SK-N-SH treated with all-trans-retinoic acid at 6 μM for 48 hours (cell line): ENCODE measurements at regions not wholly inside any gene's neighbourhood (a gene's known extent, or its start where the extent isn't known, plus 50 kb on each side); places are given as distances from the start of the nearest gene placed in this dataset.

Source experiments
- ARNTL ChIP-seq: fragments of 450-650 bp; formaldehyde crosslinking; IDR thresholded peaks from 2 replicates; pipeline ENCODE4 v1.5.0; 2020; ENCODE audit warnings: low read depth, mild to moderate bottlenecking, moderate library complexity, borderline replicate concordance
- BACH2 ChIP-seq: fragments of 250-450 bp; sonication (Bioruptor Pico); IDR thresholded peaks from 2 replicates; pipeline ENCODE4 v1.9.0; 2021; ENCODE audit warnings: mild to moderate bottlenecking, borderline replicate concordance
- CSDC2 ChIP-seq: fragments of 250-450 bp; sonication (Bioruptor Pico); IDR thresholded peaks from 2 replicates; pipeline ENCODE4 v1.5.0; 2020; ENCODE audit warnings: mild to moderate bottlenecking, moderate library complexity
- SNAI2 ChIP-seq: fragments of 250-450 bp; sonication (Bioruptor Pico); IDR thresholded peaks from 2 replicates; pipeline ENCODE4 v1.5.0; 2020; ENCODE audit warnings: mild to moderate bottlenecking, moderate library complexity
- ZFP3 ChIP-seq: fragments of 250-450 bp; sonication (Bioruptor Pico); IDR thresholded peaks from 2 replicates; pipeline ENCODE4 v1.5.0; 2020; ENCODE audit warnings: mild to moderate bottlenecking, moderate library complexity
- ZNF70 ChIP-seq: fragments of 450-650 bp; formaldehyde crosslinking; IDR thresholded peaks from 2 replicates; pipeline ENCODE4 v1.5.0; 2020; ENCODE audit warnings: mild to moderate bottlenecking, moderate library complexity
- TF ChIP-seq, protein P1 (sequence below): fragments of 250-450 bp; sonication (Bioruptor Pico); IDR thresholded peaks from 2 replicates; pipeline ENCODE4 v1.8.0; 2021; ENCODE audit warnings: low read depth, mild to moderate bottlenecking, moderate library complexity, borderline replicate concordance
- TF ChIP-seq, protein P2 (sequence below): fragments of 250-450 bp; sonication (Bioruptor Pico); IDR thresholded peaks from 2 replicates; pipeline ENCODE4 v1.5.1; 2020; ENCODE audit warnings: low read depth, mild to moderate bottlenecking, moderate library complexity

DNA sequence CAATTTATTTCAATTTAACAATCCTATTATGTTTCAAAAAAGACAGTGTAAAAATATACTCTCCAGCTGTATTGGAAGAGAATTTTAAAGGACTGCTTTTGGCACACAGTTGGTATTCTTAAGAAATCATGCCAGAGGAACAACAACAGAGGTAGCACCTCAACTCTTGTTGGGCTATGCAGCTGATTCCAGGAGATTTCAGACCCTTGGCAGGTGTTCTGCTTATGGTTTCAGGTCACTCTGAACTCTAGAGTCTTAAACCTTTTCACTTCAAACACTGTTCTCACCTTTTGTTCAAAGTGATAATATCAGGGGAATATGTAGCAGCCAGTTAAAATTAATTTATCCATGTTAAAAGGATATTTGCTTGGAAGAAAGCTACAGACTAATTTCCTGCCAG, 160.1 kb downstream of the PFKFB3 start:
- no peak for TF ChIP-seq SNAI2 (CRISPR knock-in tag)
- TF ChIP-seq ZNF70 (CRISPR knock-in tag), result no peak
- TF ChIP-seq, protein P1, sequence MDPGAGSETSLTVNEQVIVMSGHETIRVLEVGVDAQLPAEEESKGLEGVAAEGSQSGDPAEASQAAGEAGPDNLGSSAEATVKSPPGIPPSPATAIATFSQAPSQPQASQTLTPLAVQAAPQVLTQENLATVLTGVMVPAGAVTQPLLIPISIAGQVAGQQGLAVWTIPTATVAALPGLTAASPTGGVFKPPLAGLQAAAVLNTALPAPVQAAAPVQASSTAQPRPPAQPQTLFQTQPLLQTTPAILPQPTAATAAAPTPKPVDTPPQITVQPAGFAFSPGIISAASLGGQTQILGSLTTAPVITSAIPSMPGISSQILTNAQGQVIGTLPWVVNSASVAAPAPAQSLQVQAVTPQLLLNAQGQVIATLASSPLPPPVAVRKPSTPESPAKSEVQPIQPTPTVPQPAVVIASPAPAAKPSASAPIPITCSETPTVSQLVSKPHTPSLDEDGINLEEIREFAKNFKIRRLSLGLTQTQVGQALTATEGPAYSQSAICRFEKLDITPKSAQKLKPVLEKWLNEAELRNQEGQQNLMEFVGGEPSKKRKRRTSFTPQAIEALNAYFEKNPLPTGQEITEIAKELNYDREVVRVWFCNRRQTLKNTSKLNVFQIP, result no peak
- no peak for TF ChIP-seq CSDC2 (CRISPR knock-in tag)
- TF ChIP-seq ZFP3, result no peak
- TF ChIP-seq ARNTL (CRISPR knock-in tag), result no peak
- no peak for TF ChIP-seq BACH2 (CRISPR knock-in tag)
- TF ChIP-seq, protein P2, sequence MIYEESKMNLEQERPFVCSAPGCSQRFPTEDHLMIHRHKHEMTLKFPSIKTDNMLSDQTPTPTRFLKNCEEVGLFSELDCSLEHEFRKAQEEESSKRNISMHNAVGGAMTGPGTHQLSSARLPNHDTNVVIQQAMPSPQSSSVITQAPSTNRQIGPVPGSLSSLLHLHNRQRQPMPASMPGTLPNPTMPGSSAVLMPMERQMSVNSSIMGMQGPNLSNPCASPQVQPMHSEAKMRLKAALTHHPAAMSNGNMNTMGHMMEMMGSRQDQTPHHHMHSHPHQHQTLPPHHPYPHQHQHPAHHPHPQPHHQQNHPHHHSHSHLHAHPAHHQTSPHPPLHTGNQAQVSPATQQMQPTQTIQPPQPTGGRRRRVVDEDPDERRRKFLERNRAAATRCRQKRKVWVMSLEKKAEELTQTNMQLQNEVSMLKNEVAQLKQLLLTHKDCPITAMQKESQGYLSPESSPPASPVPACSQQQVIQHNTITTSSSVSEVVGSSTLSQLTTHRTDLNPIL (CRISPR knock-in tag), result no peak
